ENCODE measurements at regions not wholly inside any gene's neighbourhood (a gene's known extent, or its start where the extent isn't known, plus 50 kb on each side); places are given as distances from the start of the nearest gene placed in this dataset.
"Not testable (repeated sequence)": the region's sequence is repeated elsewhere in the genome, so short reads cannot be mapped to it uniquely, and the experiment has no call there.

- DNase-seq = no peak
These were observed 144.3 kb upstream of the SERTAD2 start for GRCh38 chr2:64797881-64798575.

- no peak for DNase-seq
These were observed 146.0 kb upstream of the SERTAD2 start for GRCh38 chr2:64799592-64800252.

- DNase-seq = no peak
These were observed 150.1 kb upstream of the SERTAD2 start for GRCh38 chr2:64803776-64804175.

GRCh38 chr2:64804651-64805050, 150.9 kb upstream of the SERTAD2 start:
- DNase-seq = no peak

- no peak for DNase-seq
These were observed 153.7 kb upstream of the SERTAD2 start for GRCh38 chr2:64807417-64807816.

- no peak for DNase-seq
These were observed 154.4 kb upstream of the SERTAD2 start for GRCh38 chr2:64808092-64808491.

- DNase-seq = no peak
These were observed 155.0 kb upstream of the SERTAD2 start for GRCh38 chr2:64808754-64809153.

GRCh38 chr2:64809216-64809615, 155.5 kb upstream of the SERTAD2 start:
- no peak for DNase-seq

GRCh38 chr2:64812285-64812684, 158.6 kb upstream of the SERTAD2 start:
- DNase-seq = no peak

- no peak for DNase-seq
These were observed 160.3 kb upstream of the SERTAD2 start for GRCh38 chr2:64814007-64814406.

- not testable (repeated sequence) for DNase-seq
These were observed 162.8 kb upstream of the SERTAD2 start for GRCh38 chr2:64816526-64816925.

- DNase-seq = no peak
These were observed 163.7 kb upstream of the SERTAD2 start for GRCh38 chr2:64817453-64817852.

GRCh38 chr2:64818664-64819060, 164.9 kb upstream of the SERTAD2 start:
- no peak for DNase-seq

GRCh38 chr2:64819361-64819760, 165.6 kb upstream of the SERTAD2 start:
- no peak for DNase-seq

GRCh38 chr2:64819774-64820688, 166.3 kb upstream of the SERTAD2 start:
- no peak for DNase-seq

- no peak for DNase-seq
These were observed 167.2 kb upstream of the SERTAD2 start for GRCh38 chr2:64820901-64821300.

GRCh38 chr2:64823794-64824193, 165.4 kb upstream of the SLC1A4 start:
- no peak for DNase-seq

- no peak for DNase-seq
These were observed 163.2 kb upstream of the SLC1A4 start for GRCh38 chr2:64825831-64826491.

- no peak for DNase-seq
These were observed 162.5 kb upstream of the SLC1A4 start for GRCh38 chr2:64826703-64827102.

GRCh38 chr2:64828261-64828660, 160.9 kb upstream of the SLC1A4 start:
- DNase-seq = no peak

GRCh38 chr2:64829525-64829924, 159.7 kb upstream of the SLC1A4 start:
- DNase-seq = no peak

- DNase-seq = peak; percentile 58
These were observed 157.8 kb upstream of the SLC1A4 start for GRCh38 chr2:64831134-64831976.
